ENCODE measurements at regions not wholly inside any gene's neighbourhood (a gene's known extent, or its start where the extent isn't known, plus 50 kb on each side); places are given as distances from the start of the nearest gene placed in this dataset.
"Not testable (repeated sequence)": the region's sequence is repeated elsewhere in the genome, so short reads cannot be mapped to it uniquely, and the experiment has no call there.

- Histone ChIP-seq H3K27ac (ENCODE audit: low read length) (no peak overlapping the region), H3K36me3 (replicated peaks; ENCODE audit: insufficient read depth, low read length) (no peaks in the 10 kb centered on the region)
- TF ChIP-seq CTCF (IDR thresholded peaks at IDR 0.05; ENCODE audit: low read length) (no peak), EZH2 (optimal IDR thresholded peaks at IDR 0.05; ENCODE audit: low read depth, low read length) (no peak), EZH2phosphoT487 (IDR thresholded peaks at IDR 0.05; ENCODE audit: low read length) (no peak)
Observed at GRCh38 chr6:144519426-144519825, 234.3 kb downstream of the UTRN start.

DNA sequence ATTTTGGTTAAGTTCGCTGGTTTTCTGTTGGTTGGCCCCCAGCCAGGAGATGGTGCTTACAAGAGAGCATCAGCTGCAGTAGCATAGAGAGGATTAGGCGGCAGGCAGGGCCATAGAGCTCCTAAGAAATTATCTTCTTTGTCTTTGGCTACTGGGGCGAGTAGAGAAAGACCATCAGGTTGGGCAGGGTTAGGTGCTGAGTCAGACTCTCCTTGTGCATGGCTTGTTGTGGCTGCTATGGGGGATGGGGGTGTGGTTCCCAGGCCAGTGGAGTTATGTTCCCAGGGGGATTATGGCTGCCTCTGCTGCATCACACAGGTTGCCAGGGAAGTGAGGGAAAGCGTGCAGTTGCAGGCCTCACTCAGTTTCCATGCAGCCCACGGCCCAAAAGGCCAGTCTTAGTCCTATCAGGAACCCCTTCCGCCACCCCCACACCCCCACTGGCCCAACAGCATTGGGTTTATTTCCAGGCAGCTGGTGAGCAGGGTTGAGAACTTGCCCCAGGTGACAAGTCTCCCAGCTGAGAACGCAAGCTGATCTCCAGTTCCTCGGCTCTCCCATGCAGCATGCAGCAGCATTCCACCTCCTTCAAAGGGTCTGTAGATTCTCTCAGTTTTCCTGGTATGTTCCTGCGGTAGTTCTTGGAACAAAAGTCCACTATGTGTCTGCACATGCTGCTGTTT lies 243.7 kb downstream of the UTRN start:
- H2AFZ ChIP-seq (ENCODE audit: low read length) = no peak overlapping the region
- no peaks in the 10 kb centered on the region for H3K4me1 ChIP-seq (ENCODE audit: low read length)
- H3K9me3 ChIP-seq (replicated peaks; ENCODE audit: insufficient read depth, low read length) = no peaks in the 10 kb centered on the region
- no peaks in the 10 kb centered on the region for H4K20me1 ChIP-seq (ENCODE audit: insufficient read depth, low read length)
- DNase-seq = no peak
- no peak overlapping the region for H3K4me3 ChIP-seq (ENCODE audit: low read length)
- no peaks in the 10 kb centered on the region for H3K36me3 ChIP-seq (replicated peaks; ENCODE audit: insufficient read depth, low read length)
- H3F3A ChIP-seq (ENCODE audit: insufficient read depth, low read length) = no peaks in the 10 kb centered on the region
- H3K27me3 ChIP-seq (replicated peaks; ENCODE audit: insufficient read depth, low read length) = no peaks in the 10 kb centered on the region
- no peak for TF ChIP-seq EZH2 (optimal IDR thresholded peaks at IDR 0.05; ENCODE audit: low read depth, low read length)
- no peak for TF ChIP-seq EZH2phosphoT487 (IDR thresholded peaks at IDR 0.05; ENCODE audit: low read length)
- TF ChIP-seq CTCF (IDR thresholded peaks at IDR 0.05; ENCODE audit: low read length) = no peak
- no peak overlapping the region for H3K27ac ChIP-seq (ENCODE audit: low read length)
- no peak overlapping the region for H3K9ac ChIP-seq (ENCODE audit: low read length)
- H3K4me2 ChIP-seq (ENCODE audit: low read depth, low read length) = no peak overlapping the region
- no peaks in the 10 kb centered on the region for H3K79me2 ChIP-seq (ENCODE audit: low read length)
- H3K9me2 ChIP-seq (replicated peaks; ENCODE audit: insufficient read depth, low read length) = no peaks in the 10 kb centered on the region

More at GRCh38 chr6:144519426-144519825, 234.3 kb downstream of the UTRN start:
- no peak overlapping the region for H3K4me3 ChIP-seq (ENCODE audit: low read length)
- no peaks in the 10 kb centered on the region for H3F3A ChIP-seq (ENCODE audit: insufficient read depth, low read length)
- no peaks in the 10 kb centered on the region for H3K9me2 ChIP-seq (replicated peaks; ENCODE audit: insufficient read depth, low read length)
- no peak overlapping the region for H3K4me2 ChIP-seq (ENCODE audit: low read depth, low read length)
- no peaks in the 10 kb centered on the region for H3K9me3 ChIP-seq (replicated peaks; ENCODE audit: insufficient read depth, low read length)
- no peak overlapping the region for H2AFZ ChIP-seq (ENCODE audit: low read length)
- no peaks in the 10 kb centered on the region for H3K79me2 ChIP-seq (ENCODE audit: low read length)
- no peaks in the 10 kb centered on the region for H3K27me3 ChIP-seq (replicated peaks; ENCODE audit: insufficient read depth, low read length)
- DNase-seq = no peak
- H3K9ac ChIP-seq (ENCODE audit: low read length) = no peak overlapping the region
- H3K4me1 ChIP-seq (ENCODE audit: low read length) = no peaks in the 10 kb centered on the region
- H4K20me1 ChIP-seq (ENCODE audit: insufficient read depth, low read length) = no peaks in the 10 kb centered on the region

DNA sequence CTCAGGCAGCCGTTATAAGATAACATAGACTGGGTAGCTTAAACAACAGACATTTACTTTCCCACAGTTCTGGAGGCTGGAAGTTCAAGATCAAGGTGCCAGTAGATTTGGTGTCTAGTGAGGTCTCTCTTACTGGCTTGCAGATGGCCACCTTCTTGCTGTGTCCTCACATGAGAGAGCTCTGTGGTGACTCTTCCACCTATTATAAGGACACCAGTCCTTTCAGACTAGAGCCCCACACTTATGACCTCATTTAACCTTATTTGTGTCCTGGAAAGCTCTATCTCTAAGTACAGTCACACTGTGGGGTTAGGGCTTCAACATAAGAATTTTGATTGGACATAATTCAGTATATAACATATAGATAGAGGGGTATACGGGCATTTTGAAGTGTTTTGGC lies 245.0 kb downstream of the UTRN start:
- no peaks in the 10 kb centered on the region for H3F3A ChIP-seq (ENCODE audit: insufficient read depth, low read length)
- H3K4me3 ChIP-seq (ENCODE audit: low read length) = no peak overlapping the region
- H3K9me2 ChIP-seq (replicated peaks; ENCODE audit: insufficient read depth, low read length) = no peaks in the 10 kb centered on the region
- TF ChIP-seq EZH2 (optimal IDR thresholded peaks at IDR 0.05; ENCODE audit: low read depth, low read length) (no peak), CTCF (IDR thresholded peaks at IDR 0.05; ENCODE audit: low read length) (no peak), EZH2phosphoT487 (IDR thresholded peaks at IDR 0.05; ENCODE audit: low read length) (no peak)
- no peaks in the 10 kb centered on the region for H3K27me3 ChIP-seq (replicated peaks; ENCODE audit: insufficient read depth, low read length)
- no peaks in the 10 kb centered on the region for H3K36me3 ChIP-seq (replicated peaks; ENCODE audit: insufficient read depth, low read length)
- H4K20me1 ChIP-seq (ENCODE audit: insufficient read depth, low read length) = no peaks in the 10 kb centered on the region
- H3K9ac ChIP-seq (ENCODE audit: low read length) = no peak overlapping the region
- H2AFZ ChIP-seq (ENCODE audit: low read length) = no peak overlapping the region
- DNase-seq = no peak
- H3K79me2 ChIP-seq (ENCODE audit: low read length) = no peaks in the 10 kb centered on the region
- no peaks in the 10 kb centered on the region for H3K4me1 ChIP-seq (ENCODE audit: low read length)
- H3K4me2 ChIP-seq (ENCODE audit: low read depth, low read length) = no peak overlapping the region
- H3K9me3 ChIP-seq (replicated peaks; ENCODE audit: insufficient read depth, low read length) = no peaks in the 10 kb centered on the region
- H3K27ac ChIP-seq (ENCODE audit: low read length) = no peak overlapping the region

GRCh38 chr6:144532238-144532637 lies 247.1 kb downstream of the UTRN start:
- not testable (repeated sequence) for H3K27ac ChIP-seq (ENCODE audit: low read length); H2AFZ ChIP-seq (ENCODE audit: low read length); H3K27me3 ChIP-seq (replicated peaks; ENCODE audit: insufficient read depth, low read length); H3K4me1 ChIP-seq (ENCODE audit: low read length); H4K20me1 ChIP-seq (ENCODE audit: insufficient read depth, low read length); DNase-seq; H3K4me3 ChIP-seq (ENCODE audit: low read length); H3K9me3 ChIP-seq (replicated peaks; ENCODE audit: insufficient read depth, low read length); H3F3A ChIP-seq (ENCODE audit: insufficient read depth, low read length); H3K79me2 ChIP-seq (ENCODE audit: low read length); H3K36me3 ChIP-seq (replicated peaks; ENCODE audit: insufficient read depth, low read length); H3K9me2 ChIP-seq (replicated peaks; ENCODE audit: insufficient read depth, low read length); H3K9ac ChIP-seq (ENCODE audit: low read length); H3K4me2 ChIP-seq (ENCODE audit: low read depth, low read length)
